ENCODE measurements at regions not wholly inside any gene's neighbourhood (a gene's known extent, or its start where the extent isn't known, plus 50 kb on each side); places are given as distances from the start of the nearest gene placed in this dataset.

DNA sequence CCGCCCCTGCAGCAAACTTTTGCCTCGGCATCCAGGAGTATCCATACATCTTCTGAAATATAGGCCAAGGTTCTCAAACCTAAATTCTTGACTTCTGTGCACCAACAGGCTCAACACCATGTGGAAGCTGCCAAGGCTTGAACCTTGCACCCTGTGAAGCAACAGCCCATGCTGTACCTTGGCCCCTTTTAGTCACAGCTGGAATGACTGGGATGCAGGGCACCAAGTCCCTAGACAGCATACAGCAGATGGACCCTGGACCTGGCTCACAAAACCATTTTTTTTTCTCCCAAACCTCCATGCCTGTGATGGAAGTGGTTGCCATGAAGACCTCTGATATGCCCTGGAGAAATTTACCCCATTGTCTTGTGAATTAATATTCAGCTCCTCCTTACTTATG lies 233.8 kb upstream of the KCND2 start:
- H3K4me3 ChIP-seq (ENCODE audit: low read length), result no peak overlapping the region
- no peaks in the 10 kb centered on the region for H4K20me1 ChIP-seq (ENCODE audit: insufficient read depth)
- H3K36me3 ChIP-seq (ENCODE audit: insufficient read depth, low read length), result no peaks in the 10 kb centered on the region
- no peaks in the 10 kb centered on the region for H3K27me3 ChIP-seq (ENCODE audit: insufficient read depth, low read depth, low read length)
- TF ChIP-seq, protein P1, sequence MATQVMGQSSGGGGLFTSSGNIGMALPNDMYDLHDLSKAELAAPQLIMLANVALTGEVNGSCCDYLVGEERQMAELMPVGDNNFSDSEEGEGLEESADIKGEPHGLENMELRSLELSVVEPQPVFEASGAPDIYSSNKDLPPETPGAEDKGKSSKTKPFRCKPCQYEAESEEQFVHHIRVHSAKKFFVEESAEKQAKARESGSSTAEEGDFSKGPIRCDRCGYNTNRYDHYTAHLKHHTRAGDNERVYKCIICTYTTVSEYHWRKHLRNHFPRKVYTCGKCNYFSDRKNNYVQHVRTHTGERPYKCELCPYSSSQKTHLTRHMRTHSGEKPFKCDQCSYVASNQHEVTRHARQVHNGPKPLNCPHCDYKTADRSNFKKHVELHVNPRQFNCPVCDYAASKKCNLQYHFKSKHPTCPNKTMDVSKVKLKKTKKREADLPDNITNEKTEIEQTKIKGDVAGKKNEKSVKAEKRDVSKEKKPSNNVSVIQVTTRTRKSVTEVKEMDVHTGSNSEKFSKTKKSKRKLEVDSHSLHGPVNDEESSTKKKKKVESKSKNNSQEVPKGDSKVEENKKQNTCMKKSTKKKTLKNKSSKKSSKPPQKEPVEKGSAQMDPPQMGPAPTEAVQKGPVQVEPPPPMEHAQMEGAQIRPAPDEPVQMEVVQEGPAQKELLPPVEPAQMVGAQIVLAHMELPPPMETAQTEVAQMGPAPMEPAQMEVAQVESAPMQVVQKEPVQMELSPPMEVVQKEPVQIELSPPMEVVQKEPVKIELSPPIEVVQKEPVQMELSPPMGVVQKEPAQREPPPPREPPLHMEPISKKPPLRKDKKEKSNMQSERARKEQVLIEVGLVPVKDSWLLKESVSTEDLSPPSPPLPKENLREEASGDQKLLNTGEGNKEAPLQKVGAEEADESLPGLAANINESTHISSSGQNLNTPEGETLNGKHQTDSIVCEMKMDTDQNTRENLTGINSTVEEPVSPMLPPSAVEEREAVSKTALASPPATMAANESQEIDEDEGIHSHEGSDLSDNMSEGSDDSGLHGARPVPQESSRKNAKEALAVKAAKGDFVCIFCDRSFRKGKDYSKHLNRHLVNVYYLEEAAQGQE (IDR thresholded peaks at IDR 0.05; ENCODE audit: borderline replicate concordance), result no peak
- TF ChIP-seq EP300 (conservative IDR thresholded peaks at IDR 0.05; ENCODE audit: poor library complexity, severe bottlenecking), result no peak
- no peak for TF ChIP-seq EZH2 (IDR thresholded peaks at IDR 0.05; ENCODE audit: borderline replicate concordance, insufficient read depth, low read length, poor library complexity, severe bottlenecking)
- TF ChIP-seq, protein P2, sequence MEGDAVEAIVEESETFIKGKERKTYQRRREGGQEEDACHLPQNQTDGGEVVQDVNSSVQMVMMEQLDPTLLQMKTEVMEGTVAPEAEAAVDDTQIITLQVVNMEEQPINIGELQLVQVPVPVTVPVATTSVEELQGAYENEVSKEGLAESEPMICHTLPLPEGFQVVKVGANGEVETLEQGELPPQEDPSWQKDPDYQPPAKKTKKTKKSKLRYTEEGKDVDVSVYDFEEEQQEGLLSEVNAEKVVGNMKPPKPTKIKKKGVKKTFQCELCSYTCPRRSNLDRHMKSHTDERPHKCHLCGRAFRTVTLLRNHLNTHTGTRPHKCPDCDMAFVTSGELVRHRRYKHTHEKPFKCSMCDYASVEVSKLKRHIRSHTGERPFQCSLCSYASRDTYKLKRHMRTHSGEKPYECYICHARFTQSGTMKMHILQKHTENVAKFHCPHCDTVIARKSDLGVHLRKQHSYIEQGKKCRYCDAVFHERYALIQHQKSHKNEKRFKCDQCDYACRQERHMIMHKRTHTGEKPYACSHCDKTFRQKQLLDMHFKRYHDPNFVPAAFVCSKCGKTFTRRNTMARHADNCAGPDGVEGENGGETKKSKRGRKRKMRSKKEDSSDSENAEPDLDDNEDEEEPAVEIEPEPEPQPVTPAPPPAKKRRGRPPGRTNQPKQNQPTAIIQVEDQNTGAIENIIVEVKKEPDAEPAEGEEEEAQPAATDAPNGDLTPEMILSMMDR (IDR thresholded peaks at IDR 0.05; ENCODE audit: poor library complexity, severe bottlenecking), result no peak
- TF ChIP-seq TAF1 (IDR thresholded peaks at IDR 0.05; ENCODE audit: low read depth), result no peak
- no peak for TF ChIP-seq POLR2AphosphoS5 (IDR thresholded peaks at IDR 0.05)
- no peak for TF ChIP-seq RAD21 (conservative IDR thresholded peaks at IDR 0.05)
- TF ChIP-seq SMC3 (conservative IDR thresholded peaks at IDR 0.05; ENCODE audit: poor library complexity), result no peak
- no peak for TF ChIP-seq MXI1 (conservative IDR thresholded peaks at IDR 0.05; ENCODE audit: poor library complexity, severe bottlenecking)
- no peak overlapping the region for H3K27ac ChIP-seq (ENCODE audit: low read length)
- H3K4me2 ChIP-seq (ENCODE audit: low read length), result no peak overlapping the region
- no peak overlapping the region for H3K9ac ChIP-seq (ENCODE audit: low read length)
- no peaks in the 10 kb centered on the region for H3K9me3 ChIP-seq (ENCODE audit: low read length)
- H3K79me2 ChIP-seq (replicated peaks; ENCODE audit: insufficient read depth, low read length), result no peaks in the 10 kb centered on the region
- H2AFZ ChIP-seq (ENCODE audit: low read depth, low read length), result no peak overlapping the region
- no peaks in the 10 kb centered on the region for H3F3A ChIP-seq (ENCODE audit: insufficient read depth, low read length, poor library complexity, severe bottlenecking)
- H3K9me2 ChIP-seq (ENCODE audit: insufficient read depth, low read length), result no peaks in the 10 kb centered on the region

DNA sequence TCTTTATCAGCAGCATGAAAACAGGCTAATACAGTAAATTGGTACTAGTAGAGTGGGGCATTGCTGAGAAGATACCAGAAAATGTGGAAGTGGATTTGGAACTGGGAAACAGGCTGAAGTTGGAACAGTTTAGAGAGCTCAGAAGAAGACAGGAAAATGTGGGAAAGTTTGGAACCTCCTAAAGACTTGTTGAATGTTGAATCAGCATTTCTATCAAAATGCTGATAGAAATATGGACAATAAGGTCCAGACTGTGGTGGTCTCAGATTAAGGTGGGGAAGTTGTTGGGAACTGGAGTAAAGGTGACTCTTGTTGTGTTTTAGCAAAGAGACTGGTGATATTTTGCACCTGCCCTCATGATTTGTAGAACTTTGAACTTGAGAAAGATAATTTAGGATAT lies 231.2 kb upstream of the KCND2 start:
- Histone ChIP-seq H3K4me3 (ENCODE audit: low read length) (no peak overlapping the region), H4K20me1 (ENCODE audit: insufficient read depth) (no peaks in the 10 kb centered on the region), H3K27ac (ENCODE audit: low read length) (no peak overlapping the region), H3K9ac (ENCODE audit: low read length) (no peak overlapping the region), H3F3A (ENCODE audit: insufficient read depth, low read length, poor library complexity, severe bottlenecking) (no peaks in the 10 kb centered on the region), H3K9me2 (ENCODE audit: insufficient read depth, low read length) (no peaks in the 10 kb centered on the region), H3K4me2 (ENCODE audit: low read length) (no peak overlapping the region), H3K27me3 (ENCODE audit: insufficient read depth, low read depth, low read length) (no peaks in the 10 kb centered on the region), H3K79me2 (replicated peaks; ENCODE audit: insufficient read depth, low read length) (no peaks in the 10 kb centered on the region), H3K9me3 (ENCODE audit: low read length) (no peaks in the 10 kb centered on the region), H2AFZ (ENCODE audit: low read depth, low read length) (no peak overlapping the region), H3K36me3 (ENCODE audit: insufficient read depth, low read length) (no peaks in the 10 kb centered on the region)
- TF ChIP-seq SMC3 (conservative IDR thresholded peaks at IDR 0.05; ENCODE audit: poor library complexity) (no peak), POLR2AphosphoS5 (IDR thresholded peaks at IDR 0.05) (no peak), EP300 (conservative IDR thresholded peaks at IDR 0.05; ENCODE audit: poor library complexity, severe bottlenecking) (no peak), MXI1 (conservative IDR thresholded peaks at IDR 0.05; ENCODE audit: poor library complexity, severe bottlenecking) (no peak)
- TF ChIP-seq, protein P2 (IDR thresholded peaks at IDR 0.05; ENCODE audit: poor library complexity, severe bottlenecking), result no peak
- TF ChIP-seq, protein P1 (IDR thresholded peaks at IDR 0.05; ENCODE audit: borderline replicate concordance), result no peak

Measured in neural cell (in vitro differentiated cells).